HS-5 (cell line): ENCODE measurements at regions not wholly inside any gene's neighbourhood (a gene's known extent, or its start where the extent isn't known, plus 50 kb on each side); places are given as distances from the start of the nearest gene placed in this dataset.
A peak's percentile ranks its signal among the peaks of the same experiment; 100 is the strongest.
"Not testable (repeated sequence)": the region's sequence is repeated elsewhere in the genome, so short reads cannot be mapped to it uniquely, and the experiment has no call there.

Source experiments
- DNase-seq: peaks from one replicate; pipeline ENCODE4 v3.0.0-alpha.2; 2012; ENCODE audit warnings: low read depth

DNA sequence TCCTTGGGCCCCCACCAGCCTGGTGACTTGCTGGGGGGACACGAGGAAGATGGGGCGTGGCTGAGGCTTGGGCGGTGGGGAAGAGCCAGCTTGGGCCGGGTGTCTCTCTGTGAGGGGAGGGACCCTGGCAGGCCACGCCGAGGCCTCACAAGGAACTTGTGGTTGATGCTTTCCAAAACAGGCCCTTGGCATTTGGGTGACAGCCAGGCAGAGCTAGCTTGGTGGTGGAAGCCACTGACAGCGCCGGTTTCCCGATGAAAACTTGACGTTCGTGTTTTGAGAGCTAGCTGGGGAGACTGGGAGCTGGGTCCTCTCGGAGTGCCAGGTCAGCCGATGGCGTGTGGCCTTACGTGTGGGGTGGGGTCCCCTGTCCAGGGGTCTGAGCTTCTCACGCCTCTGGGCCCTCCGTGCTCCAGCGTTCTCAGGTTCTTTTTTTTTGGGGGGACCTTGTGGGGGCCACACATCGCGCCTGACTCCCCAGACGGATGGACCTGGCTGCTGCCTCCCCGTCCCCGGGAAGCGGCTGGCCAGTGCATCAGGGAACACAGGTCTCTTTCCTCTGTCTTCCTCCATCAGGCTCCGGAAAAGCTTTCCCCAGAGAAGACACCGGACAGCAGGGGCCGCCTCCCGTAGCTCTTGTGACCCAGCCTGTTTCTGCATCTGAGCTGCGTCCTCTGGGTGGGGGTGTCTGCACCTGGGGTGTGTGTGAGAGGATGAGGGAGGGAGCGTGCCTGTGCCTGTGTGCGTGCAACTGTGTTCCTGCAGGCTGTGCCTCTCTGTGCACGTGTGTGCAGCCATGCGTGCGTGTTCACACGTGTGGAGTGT lies 129.3 kb upstream of the LPCAT1 start:
- no peak for DNase-seq

DNA sequence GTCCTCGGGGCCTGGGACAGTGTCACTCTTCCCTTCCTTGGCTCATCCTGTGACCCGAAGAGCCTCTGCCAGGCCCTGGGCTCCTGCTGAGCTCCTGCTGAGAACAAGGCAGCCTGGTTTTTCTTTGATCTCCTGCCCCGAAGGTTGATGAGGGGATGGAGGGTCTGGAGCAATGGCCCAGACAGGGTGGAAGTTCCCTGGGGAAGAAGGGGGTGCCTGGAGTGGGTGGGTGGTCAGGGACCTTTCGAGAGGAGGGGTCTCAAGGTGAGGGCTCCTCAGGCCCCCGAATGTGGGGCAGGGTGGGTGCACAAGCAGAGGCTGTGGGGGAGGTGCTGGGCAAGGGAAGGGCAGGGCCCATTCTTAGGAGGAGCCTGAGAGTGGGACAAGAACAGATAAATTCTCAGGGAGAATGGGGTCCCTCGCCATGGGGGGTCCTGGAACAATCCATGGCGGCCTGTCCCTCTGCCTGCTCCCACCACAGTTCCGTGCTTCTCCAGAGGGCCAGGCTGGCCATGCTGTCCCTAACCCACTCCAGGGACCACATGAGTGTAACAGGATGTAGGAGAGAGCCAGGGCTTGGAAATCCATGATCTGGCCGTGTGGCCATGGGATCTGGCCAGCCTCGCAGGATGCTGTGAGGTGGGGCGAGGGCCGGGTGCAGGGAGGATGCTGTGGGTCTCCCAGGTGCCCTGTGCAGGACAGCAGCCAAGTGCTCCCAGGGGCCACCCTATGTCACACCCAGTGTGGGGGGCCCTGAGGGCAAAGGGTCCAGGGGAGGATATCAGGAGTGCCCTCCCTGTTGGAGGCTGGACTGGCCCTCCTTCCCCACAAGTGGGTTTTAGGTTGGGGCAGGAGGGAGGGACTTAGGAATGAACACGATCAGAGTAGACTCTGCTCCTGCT lies 128.5 kb upstream of the LPCAT1 start:
- DNase-seq: no peak

DNA sequence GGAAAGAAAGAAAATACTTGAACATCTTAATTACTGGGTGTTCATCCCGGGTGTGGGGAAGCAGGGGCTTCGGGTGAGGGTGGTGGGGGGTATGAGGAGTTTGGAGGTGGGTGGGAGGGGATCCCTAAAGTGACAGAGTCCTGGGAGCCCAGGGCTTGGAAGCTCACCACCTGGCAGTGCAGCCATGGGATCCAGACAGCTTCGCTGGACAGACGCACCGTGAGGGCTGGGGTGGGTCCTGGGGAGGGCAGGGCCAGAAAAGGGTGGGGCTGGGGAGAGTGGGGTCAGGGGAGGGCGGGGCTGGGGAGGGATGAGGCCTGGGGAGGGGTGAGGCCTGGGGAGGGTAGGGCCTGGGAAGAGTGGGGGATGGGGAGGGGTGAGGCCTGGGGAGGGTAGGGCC lies 127.5 kb upstream of the LPCAT1 start:
- no peak for DNase-seq

DNA sequence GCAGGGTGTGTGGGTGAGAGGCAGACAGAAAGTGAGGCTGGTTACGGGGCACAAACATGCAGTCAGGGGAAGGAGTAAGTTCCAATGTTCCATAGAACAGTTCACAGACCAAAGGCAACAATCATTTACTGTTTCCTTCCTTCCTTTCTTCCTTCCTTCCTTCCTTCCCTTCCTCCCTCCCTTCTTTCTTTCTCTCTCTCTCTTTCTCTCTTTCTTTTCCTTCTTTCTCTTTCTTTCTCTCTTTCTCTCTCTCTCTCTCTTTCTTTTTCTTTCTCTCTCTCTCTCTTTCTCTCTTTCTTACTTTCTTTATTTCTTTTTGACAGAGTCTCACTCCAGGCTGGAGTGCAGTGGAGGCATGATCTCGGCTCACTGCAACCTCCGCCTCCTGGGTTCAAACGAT lies 125.8 kb upstream of the LPCAT1 start:
- no peak for DNase-seq

DNA sequence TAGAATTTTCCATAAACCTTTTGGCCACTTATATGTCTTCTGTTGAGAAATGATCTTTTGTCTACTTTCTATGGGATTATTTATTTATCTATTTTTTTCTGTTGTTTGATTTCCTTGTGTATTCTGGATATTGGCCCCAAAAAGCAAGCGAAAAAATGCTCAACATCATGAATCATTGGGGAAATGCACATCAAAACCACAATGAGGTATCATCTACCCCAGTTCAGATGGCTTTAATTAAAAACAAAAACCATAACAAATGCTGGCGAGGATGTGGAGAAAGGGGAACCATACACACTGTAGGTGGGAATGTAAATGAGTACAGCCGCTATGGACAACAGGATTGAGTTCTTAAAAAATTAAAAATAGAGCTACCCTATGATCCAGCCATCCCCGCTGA lies 125.0 kb upstream of the LPCAT1 start:
- peak; percentile 40 for DNase-seq

- no peak for DNase-seq
Observed at GRCh38 chr5:1647580-1647979, 123.8 kb upstream of the LPCAT1 start.

- DNase-seq: peak; percentile 33
Observed at GRCh38 chr5:1644810-1645571, 121.2 kb upstream of the LPCAT1 start.

DNA sequence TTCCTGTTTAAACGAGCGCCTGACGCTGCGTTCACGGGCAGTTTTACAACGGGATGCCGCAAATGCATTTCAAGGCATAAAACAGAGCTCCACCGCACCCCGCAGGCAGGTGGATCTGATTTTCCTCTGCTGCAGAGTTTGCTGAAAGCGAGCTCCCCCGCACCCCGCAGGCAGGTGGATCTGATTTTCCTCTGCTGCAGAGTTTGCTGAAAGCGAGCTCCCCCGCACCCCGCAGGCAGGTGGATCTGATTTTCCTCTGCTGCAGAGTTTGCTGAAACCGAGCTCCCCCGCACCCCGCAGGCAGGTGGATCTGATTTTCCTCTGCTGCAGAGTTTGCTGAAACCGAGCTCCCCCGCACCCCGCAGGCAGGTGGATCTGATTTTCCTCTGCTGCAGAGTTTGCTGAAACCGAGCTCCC lies 120.6 kb upstream of the LPCAT1 start:
- not testable (repeated sequence) for DNase-seq

DNA sequence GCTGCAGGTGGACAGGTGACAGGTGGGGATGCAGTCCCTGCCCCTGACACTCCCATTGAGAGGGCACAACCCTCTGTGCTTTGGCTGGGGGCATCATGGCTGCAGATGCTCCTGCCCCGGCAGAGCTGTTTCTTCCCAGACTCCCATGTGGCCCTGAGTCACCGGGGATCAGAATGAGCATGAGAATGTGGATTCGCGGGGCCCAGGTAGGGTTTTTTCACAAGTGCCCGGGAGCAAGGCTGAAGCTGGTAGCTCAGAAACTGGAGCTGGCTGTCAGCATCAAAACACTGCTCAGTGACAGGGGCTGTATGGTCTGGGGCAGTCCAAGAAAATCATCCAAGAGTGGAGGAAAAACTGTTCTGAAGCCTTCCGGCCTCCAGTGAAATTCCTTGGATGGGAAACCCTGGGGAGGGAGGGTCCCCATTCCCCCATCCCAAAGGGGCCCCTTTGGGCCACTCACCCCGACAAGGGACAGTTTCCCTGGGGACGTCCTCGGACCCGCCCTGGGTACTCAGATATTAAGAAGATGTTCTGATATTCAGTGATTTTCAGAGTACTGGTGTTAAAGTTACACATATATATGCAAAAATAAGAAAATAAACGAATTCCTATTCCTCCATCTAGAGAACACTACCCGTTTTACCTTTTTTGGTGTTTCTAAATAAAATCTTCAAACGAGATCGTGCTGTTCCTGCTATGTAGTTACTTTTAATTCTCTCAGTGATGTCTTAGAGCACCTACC lies 120.1 kb upstream of the LPCAT1 start:
- no peak for DNase-seq

DNA sequence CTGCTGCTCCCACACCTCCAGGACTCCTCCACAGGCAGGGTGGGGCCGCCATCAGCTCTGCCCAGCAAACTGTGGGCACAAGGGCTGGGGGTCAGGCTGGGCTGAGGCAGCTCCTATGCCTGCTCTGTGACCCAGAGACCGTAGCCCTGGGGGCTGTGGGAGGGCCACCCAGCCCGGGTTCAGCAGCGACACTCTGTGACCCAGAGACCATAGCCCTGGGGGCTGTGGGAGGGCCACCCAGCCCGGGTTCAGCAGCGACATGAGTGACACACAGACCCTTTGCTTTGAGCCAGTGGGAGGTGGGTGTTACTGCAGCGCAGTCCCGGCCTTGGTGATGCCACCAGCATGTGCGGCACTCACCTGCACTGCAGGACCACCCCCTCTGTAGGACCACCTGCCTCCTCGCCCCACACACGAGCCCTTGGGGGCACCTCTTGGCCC lies 118.9 kb upstream of the LPCAT1 start:
- no peak for DNase-seq

DNA sequence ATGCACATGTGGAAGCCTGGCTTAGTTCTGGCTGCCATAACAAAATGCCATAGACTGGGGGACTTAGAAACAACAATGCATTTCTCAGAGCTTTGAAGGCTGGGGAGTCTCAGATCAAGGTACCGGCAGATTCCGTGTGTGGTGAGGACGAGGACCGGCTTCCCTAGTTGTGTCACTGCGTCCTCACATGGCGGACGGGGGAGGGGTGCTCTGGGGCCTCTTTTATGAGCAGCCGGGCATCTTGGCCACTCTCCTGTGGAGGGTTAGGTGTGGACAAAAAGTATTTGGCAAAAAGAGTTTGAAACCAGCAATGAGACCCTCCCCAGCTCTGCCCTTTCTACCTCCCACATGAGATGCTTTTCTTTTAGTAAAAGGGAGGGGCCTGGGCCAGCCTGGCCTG lies 118.5 kb upstream of the LPCAT1 start:
- no peak for DNase-seq

- peak; percentile 51 for DNase-seq
Observed at GRCh38 chr5:1641560-1642166, 117.9 kb upstream of the LPCAT1 start.

DNA sequence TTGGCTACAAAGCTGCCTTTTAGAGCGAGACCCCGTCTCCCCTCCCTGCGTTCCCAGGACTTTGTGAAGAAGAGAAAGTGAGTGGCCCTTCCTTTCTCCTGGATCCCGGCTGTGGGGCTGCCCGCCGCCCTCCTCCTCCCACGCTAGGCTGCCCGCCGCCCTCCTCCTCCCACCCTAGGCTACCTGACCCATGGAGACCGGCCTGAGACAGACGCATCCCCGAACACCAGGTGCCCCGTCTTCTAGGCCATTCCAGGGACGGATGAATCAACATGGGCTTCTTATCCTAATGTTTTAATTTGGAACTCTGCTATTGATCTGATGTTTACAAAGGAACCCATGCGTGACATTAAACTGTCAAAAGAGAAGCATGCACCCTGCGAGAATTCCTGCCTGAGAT lies 117.3 kb upstream of the LPCAT1 start:
- no peak for DNase-seq

DNA sequence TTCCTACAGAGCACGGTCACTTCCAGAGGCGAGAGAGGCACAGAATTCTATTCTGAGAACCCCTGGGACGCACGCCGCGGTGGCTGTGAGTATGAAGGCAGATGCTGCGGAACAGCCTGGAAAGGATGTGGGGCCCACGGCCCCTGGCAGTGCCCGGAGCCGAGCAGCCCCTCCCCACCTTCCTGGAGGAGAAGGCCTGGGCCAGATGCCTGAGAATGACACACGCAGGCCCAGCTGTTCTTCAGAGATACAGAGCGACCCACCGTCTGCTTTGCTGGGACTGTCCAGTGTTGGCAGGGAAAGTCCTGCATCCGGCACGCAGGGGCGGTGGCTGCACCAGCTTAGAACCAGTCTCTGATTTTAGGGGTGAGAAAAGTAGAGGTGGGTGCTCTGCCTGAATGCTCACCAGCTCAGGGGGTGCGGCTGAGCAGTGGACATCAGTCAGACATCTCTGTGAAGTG lies 116.7 kb upstream of the LPCAT1 start:
- DNase-seq: no peak

GRCh38 chr5:1639757-1640156 lies 116.0 kb upstream of the LPCAT1 start:
- DNase-seq: no peak

DNA sequence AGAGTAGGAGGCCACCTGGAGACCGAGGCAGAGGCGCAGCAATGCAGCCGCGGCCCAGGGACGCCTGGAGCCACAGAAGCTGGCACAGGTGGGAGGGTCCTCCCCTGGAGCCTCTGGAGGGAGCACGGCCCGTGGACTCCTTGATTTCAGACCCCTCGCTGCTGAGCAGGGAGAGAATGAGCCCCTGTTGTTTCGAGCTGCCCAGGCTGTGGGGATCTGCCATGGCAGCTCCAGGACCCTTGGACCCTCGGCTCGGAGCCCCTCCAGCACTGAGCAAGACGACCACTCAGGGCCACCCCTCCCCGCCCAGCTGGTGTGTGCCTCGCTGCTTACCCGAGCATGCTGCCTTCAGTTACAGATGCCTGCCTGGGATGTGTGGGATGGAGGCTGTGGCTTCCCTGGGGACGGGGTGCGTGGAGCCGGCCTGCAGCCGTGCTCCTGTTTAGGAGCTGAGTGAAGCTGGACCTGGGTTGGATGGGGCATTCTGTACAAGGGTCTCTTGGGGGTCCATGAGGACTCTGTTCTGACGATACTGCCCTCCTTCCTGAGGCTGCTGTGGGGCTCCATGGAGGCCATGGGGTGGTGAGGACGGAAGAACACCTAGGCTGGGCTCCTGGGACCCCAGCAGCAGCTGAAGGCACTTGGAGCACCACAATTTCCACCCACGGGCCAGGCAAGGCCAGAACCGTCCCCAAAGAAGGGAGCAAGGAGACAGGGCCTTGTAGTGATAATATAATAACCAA lies 115.1 kb upstream of the LPCAT1 start:
- no peak for DNase-seq

DNA sequence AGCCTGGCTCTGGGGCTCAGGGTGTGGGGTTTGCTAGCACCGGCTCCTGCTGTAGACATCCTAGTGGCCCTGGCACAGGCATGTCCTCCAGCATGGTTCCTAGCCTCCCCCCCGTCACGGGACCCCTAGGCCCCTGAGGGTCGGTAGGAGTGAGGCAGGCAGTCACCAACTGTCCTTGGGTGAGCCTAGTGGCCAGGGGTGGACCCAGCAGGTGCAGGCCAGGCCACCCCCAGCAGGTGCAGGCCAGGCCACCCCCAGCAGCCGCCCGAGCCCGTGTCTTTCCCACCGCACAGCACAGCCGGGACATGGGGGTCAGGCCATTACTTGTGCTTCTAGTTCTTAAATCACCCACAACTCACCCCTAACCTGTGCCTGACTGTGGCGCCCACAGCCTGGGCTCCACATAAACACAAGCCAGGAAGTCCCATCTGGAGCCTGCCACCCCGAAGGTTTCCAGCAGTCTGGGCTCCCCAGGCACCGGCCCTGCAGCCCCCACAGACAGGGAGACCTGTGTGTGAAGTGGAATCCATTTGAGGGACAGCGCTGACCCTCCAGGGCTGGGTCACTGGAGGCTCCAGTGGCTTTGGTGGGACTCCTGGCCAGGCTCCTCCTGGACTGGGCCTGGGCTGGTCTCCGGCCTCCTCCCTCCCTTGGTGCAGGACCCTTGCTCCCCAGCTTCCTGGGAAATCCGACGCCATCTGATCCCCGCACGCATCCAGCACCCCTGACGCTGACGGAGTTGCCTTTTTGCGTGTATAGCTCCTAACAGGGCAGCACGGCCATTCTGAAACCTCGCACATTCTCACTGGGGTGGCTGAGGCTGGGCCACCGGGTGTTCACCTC lies 114.1 kb upstream of the LPCAT1 start:
- no peak for DNase-seq

- no peak for DNase-seq
Observed at GRCh38 chr5:1636981-1637638, 113.3 kb upstream of the LPCAT1 start.
